ENCODE measurements at regions not wholly inside any gene's neighbourhood (a gene's known extent, or its start where the extent isn't known, plus 50 kb on each side); places are given as distances from the start of the nearest gene placed in this dataset.

GRCh38 chr10:31584098-31584631, 265.1 kb downstream of the ZEB1 start:
- Histone ChIP-seq H3K36me3 (ENCODE audit: insufficient read depth, low read length) (no peaks in the 10 kb centered on the region; the same call in 1 of the 2 replicates), H3F3A (ENCODE audit: insufficient read depth, low read length) (no peaks in the 10 kb centered on the region), H3K9ac (ENCODE audit: low read length) (no peak overlapping the region), H2AFZ (ENCODE audit: low read length) (no peak overlapping the region), H3K9me2 (ENCODE audit: low read depth, low read length) (no peaks in the 10 kb centered on the region), H3K4me3 (ENCODE audit: low read depth, low read length, poor library complexity, severe bottlenecking) (no peak overlapping the region), H3K4me2 (ENCODE audit: low read length) (no peak overlapping the region), H3K79me2 (ENCODE audit: insufficient read depth, low read length) (no peaks in the 10 kb centered on the region), H3K27me3 (ENCODE audit: insufficient read depth, low read length) (no peaks in the 10 kb centered on the region; the same call in 1 of the 2 replicates), H3K27ac (ENCODE audit: low read depth, low read length, poor library complexity, severe bottlenecking) (no peak overlapping the region), H3K9me3 (ENCODE audit: low read length) (no peaks in the 10 kb centered on the region), H3K4me1 (ENCODE audit: insufficient read depth, low read length, severe bottlenecking) (no peaks in the 10 kb centered on the region), H4K20me1 (ENCODE audit: insufficient read depth, low read length) (no peaks in the 10 kb centered on the region)
- TF ChIP-seq EZH2 (IDR thresholded peaks at IDR 0.05; ENCODE audit: borderline replicate concordance, low read length) (no peak), CTCF (IDR thresholded peaks at IDR 0.05; ENCODE audit: low read length) (no peak)

GRCh38 chr10:31583293-31583692, 264.3 kb downstream of the ZEB1 start:
- Histone ChIP-seq H3K27me3 (ENCODE audit: insufficient read depth, low read length) (no peaks in the 10 kb centered on the region; the same call in 1 of the 2 replicates), H2AFZ (ENCODE audit: low read length) (no peak overlapping the region), H3K36me3 (ENCODE audit: insufficient read depth, low read length) (no peaks in the 10 kb centered on the region; the same call in 1 of the 2 replicates), H3K27ac (ENCODE audit: low read depth, low read length, poor library complexity, severe bottlenecking) (no peak overlapping the region), H4K20me1 (ENCODE audit: insufficient read depth, low read length) (no peaks in the 10 kb centered on the region), H3K9ac (ENCODE audit: low read length) (no peak overlapping the region), H3K4me3 (ENCODE audit: low read depth, low read length, poor library complexity, severe bottlenecking) (no peak overlapping the region), H3K4me1 (ENCODE audit: insufficient read depth, low read length, severe bottlenecking) (no peaks in the 10 kb centered on the region), H3F3A (ENCODE audit: insufficient read depth, low read length) (no peaks in the 10 kb centered on the region), H3K9me3 (ENCODE audit: low read length) (no peaks in the 10 kb centered on the region), H3K4me2 (ENCODE audit: low read length) (no peak overlapping the region), H3K9me2 (ENCODE audit: low read depth, low read length) (no peaks in the 10 kb centered on the region), H3K79me2 (ENCODE audit: insufficient read depth, low read length) (no peaks in the 10 kb centered on the region)
- TF ChIP-seq CTCF (IDR thresholded peaks at IDR 0.05; ENCODE audit: low read length): no peak
- TF ChIP-seq EZH2 (IDR thresholded peaks at IDR 0.05; ENCODE audit: borderline replicate concordance, low read length): no peak

- Histone ChIP-seq H3K4me1 (ENCODE audit: insufficient read depth, low read length, severe bottlenecking) (no peaks in the 10 kb centered on the region), H3K9ac (ENCODE audit: low read length) (no peak overlapping the region), H2AFZ (ENCODE audit: low read length) (no peak overlapping the region), H3K27me3 (ENCODE audit: insufficient read depth, low read length) (no peaks in the 10 kb centered on the region; the same call in 1 of the 2 replicates), H3K9me3 (ENCODE audit: low read length) (no peaks in the 10 kb centered on the region), H3F3A (ENCODE audit: insufficient read depth, low read length) (no peaks in the 10 kb centered on the region), H4K20me1 (ENCODE audit: insufficient read depth, low read length) (no peaks in the 10 kb centered on the region), H3K4me2 (ENCODE audit: low read length) (no peak overlapping the region), H3K79me2 (ENCODE audit: insufficient read depth, low read length) (no peaks in the 10 kb centered on the region), H3K27ac (ENCODE audit: low read depth, low read length, poor library complexity, severe bottlenecking) (no peak overlapping the region), H3K9me2 (ENCODE audit: low read depth, low read length) (no peaks in the 10 kb centered on the region), H3K36me3 (ENCODE audit: insufficient read depth, low read length) (no peaks in the 10 kb centered on the region; the same call in 1 of the 2 replicates), H3K4me3 (ENCODE audit: low read depth, low read length, poor library complexity, severe bottlenecking) (no peak overlapping the region)
- no peak for TF ChIP-seq EZH2 (IDR thresholded peaks at IDR 0.05; ENCODE audit: borderline replicate concordance, low read length)
- TF ChIP-seq CTCF (IDR thresholded peaks at IDR 0.05; ENCODE audit: low read length): no peak
These were observed 263.5 kb downstream of the ZEB1 start for GRCh38 chr10:31582365-31583052.

Measured in OCI-LY1 (cell line).